Heart right ventricle (tissue), 16 donors: ENCODE measurements at regions not wholly inside any gene's neighbourhood (a gene's known extent, or its start where the extent isn't known, plus 50 kb on each side); places are given as distances from the start of the nearest gene placed in this dataset.

Experiments
- ATAC-seq, 8 donors: fragments of 200-7000 bp; cut with Tn5 transposase; one replicate each; pipeline ENCODE4 v1.9.1; 2020; ENCODE audit warnings: mild to moderate bottlenecking in 8 of 8, moderate library complexity in 8 of 8, moderate number of reproducible peaks in 1 of 8
- DNase-seq, 2 donors: peaks; one replicate each; pipeline ENCODE4 v3.0.0-alpha.2; 2020
- H3K27ac ChIP-seq, 10 donors: fragments of 200-600 bp; sonication (generic) in 2 of 10; one replicate each; pipeline versions ENCODE4 v1.5.0 to v1.8.0; 2020 to 2022; ENCODE audit warnings: mild to moderate bottlenecking in 3 of 10
- H3K27me3 ChIP-seq, 7 donors: fragments of 200-600 bp; one replicate each; pipeline ENCODE4 v1.8.0; 2021 to 2022; ENCODE audit warnings: mild to moderate bottlenecking in 2 of 7
- H3K36me3 ChIP-seq, 9 donors: fragments of 200-600 bp; sonication (generic) in 1 of 9; one replicate each; pipeline versions ENCODE4 v1.5.0 to v1.8.0; 2020 to 2022; ENCODE audit warnings: mild to moderate bottlenecking in 2 of 9
- H3K4me1 ChIP-seq, 9 donors: fragments of 200-600 bp; sonication (generic) in 1 of 9; one replicate each; pipeline versions ENCODE4 v1.5.0 to v1.8.0; 2020 to 2022; ENCODE audit warnings: mild to moderate bottlenecking in 4 of 9
- H3K4me3 ChIP-seq, 10 donors: fragments of 200-600 bp; sonication (generic) in 2 of 10; one replicate each; pipeline versions ENCODE4 v1.5.0 to v1.8.0; 2020 to 2022; ENCODE audit warnings: mild to moderate bottlenecking in 7 of 10, moderate library complexity in 2 of 10
- H3K9me3 ChIP-seq, 11 donors: fragments of 200-600 bp in 10 of 11; sonication (generic) in 2 of 11; one replicate each; pipeline versions ENCODE4 v1.5.0 to v1.8.0; 2013 to 2022; ENCODE audit warnings: mild to moderate bottlenecking in 2 of 11, control low read depth in 1 of 11, moderate library complexity in 1 of 11
- WGBS, 2 donors: extraction: QIAGEN DNeasy Blood & Tissue Kit; methylation state at CpG; one replicate each; pipeline ENCODE4 v1.1.7; 2013; ENCODE audit warnings: inconsistent platforms in 1 of 2; 5-methylcytosine and 5-hydroxymethylcytosine counted together
- intact Hi-C, 10 donors: fragments of 100-400 bp; cut with DNase I; formaldehyde crosslinking; loops; one replicate each; pipeline versions ENCODE4 v1.11.1 to v1.14.2; 2022
- TF ChIP-seq, protein P1 (sequence below), 9 donors: fragments of 200-600 bp; sonication (generic) in 2 of 9; IDR thresholded peaks; one replicate each; pipeline versions ENCODE4 v1.5.0 to v1.8.0; 2021 to 2022; ENCODE audit warnings: antibody characterized with exemption in 9 of 9, mild to moderate bottlenecking in 5 of 9, moderate library complexity in 1 of 9
- donor health status: Arrhythmogenic right ventricular cardiomyopathy.
- donor health status: ischemic (EF 13 %, LVEDD 7.1; RV severe dilation, severe dysfunction).
- donor health status: healthy with polysubstance abuse.
- donor health status: DM: no; HTN: yes; CAD: no.
- donor health status: DM: no; HTN: no; CAD: no.
- donor health status: ischemic (EF 25% LVEDD 6.9; RV normal size, moderate dysfunction).
- donor health status: ischemic (EF 25% LVEDD 5.7; RV mildly dilated, moderate dysfunction).
- donor health status: healthy.
- donor health status: DM: yes; HTN: yes; CAD: no.
- donor health status: Ischemic cardiomyopathy.
- donor health status: ischemic (EF 35%, LVEDD 5.7; RV mildly dilated, moderate dysfunction).
- donor health status: nonischemic (EF 11% LVEDD 7.7; RV severe dilation, severe dysfunction).
- donor health status: DM: yes; HTN: yes; CAD: no.
- donor health status: PGD.
- donor health status: ischemic (EF 29% LVEDD 5.4; RV normal size, mild dysfunction).
- donor health status: nonischemic (EF 23%, LVEDD 6.1; RV moderate dilation, normal function).

- ATAC-seq: no peak
These were observed 50.3 kb downstream of the BMAL2 start for GRCh38 chr12:27382924-27383323.

GRCh38 chr12:27383429-27384260 lies 51.0 kb downstream of the BMAL2 start:
- ATAC-seq: peak in 6 of 8 donors; percentile 38 to 76 (median 62)
- H3K27me3 ChIP-seq: no peaks in the 10 kb centered on the region
- H3K4me3 ChIP-seq: no peak overlapping the region
- no peak overlapping the region for H3K27ac ChIP-seq
- H3K4me1 ChIP-seq: no peaks in the 10 kb centered on the region
- peaks cover 0 to 4% (median 0%) of the 10 kb centered on the region in 9 donors for H3K36me3 ChIP-seq
- 68% methylated on average over 12 of the region's 12 CpGs for WGBS, 2 donors
- DNase-seq: peak; percentile 61 to 74
- TF ChIP-seq, protein P1, sequence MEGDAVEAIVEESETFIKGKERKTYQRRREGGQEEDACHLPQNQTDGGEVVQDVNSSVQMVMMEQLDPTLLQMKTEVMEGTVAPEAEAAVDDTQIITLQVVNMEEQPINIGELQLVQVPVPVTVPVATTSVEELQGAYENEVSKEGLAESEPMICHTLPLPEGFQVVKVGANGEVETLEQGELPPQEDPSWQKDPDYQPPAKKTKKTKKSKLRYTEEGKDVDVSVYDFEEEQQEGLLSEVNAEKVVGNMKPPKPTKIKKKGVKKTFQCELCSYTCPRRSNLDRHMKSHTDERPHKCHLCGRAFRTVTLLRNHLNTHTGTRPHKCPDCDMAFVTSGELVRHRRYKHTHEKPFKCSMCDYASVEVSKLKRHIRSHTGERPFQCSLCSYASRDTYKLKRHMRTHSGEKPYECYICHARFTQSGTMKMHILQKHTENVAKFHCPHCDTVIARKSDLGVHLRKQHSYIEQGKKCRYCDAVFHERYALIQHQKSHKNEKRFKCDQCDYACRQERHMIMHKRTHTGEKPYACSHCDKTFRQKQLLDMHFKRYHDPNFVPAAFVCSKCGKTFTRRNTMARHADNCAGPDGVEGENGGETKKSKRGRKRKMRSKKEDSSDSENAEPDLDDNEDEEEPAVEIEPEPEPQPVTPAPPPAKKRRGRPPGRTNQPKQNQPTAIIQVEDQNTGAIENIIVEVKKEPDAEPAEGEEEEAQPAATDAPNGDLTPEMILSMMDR (IDR thresholded peaks at IDR 0.05): peak; percentile 79 to 92 (median 83)
- intact Hi-C loops: no loop called here
- H3K9me3 ChIP-seq: no peaks in the 10 kb centered on the region

More at GRCh38 chr12:27382924-27383323, 50.3 kb downstream of the BMAL2 start:
- intact Hi-C loops: no loop called here
- Histone ChIP-seq H3K27me3 (no peaks in the 10 kb centered on the region), H3K27ac (no peak overlapping the region), H3K4me3 (no peak overlapping the region), H3K9me3 (no peaks in the 10 kb centered on the region), H3K36me3 (peaks cover 0 to 4% (median 0%) of the 10 kb centered on the region in 9 donors), H3K4me1 (no peaks in the 10 kb centered on the region)
- TF ChIP-seq, protein P1 (IDR thresholded peaks at IDR 0.05): no peak
- WGBS, 2 donors: 96 to 99% methylated on average over 3 of the region's 3 CpGs
- no peak for DNase-seq

DNA sequence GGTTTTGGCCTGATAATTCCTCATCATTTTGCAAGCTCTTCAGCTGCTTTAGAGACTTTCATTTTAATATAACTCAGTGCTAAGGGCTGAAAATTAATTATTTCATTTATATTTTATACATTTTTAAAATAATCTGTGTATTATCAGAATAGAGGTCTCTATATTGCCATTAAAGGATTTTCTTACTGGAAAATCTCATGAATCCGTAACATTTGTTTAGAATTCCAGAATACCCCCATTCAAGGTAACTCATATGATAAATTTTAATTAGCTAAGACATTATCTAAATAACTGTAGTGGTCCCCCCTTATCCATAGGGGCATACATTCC lies 51.6 kb downstream of the BMAL2 start:
- no peak overlapping the region for H3K27ac ChIP-seq
- H3K9me3 ChIP-seq: no peaks in the 10 kb centered on the region
- no peaks in the 10 kb centered on the region for H3K27me3 ChIP-seq
- no peak overlapping the region for H3K4me3 ChIP-seq
- WGBS, 2 donors: 92 to 96% methylated on average over 1 of the region's 1 CpG
- ATAC-seq: no peak
- H3K36me3 ChIP-seq: peaks cover 0 to 4% (median 0%) of the 10 kb centered on the region in 9 donors
- no peaks in the 10 kb centered on the region for H3K4me1 ChIP-seq
- no peak for DNase-seq
- TF ChIP-seq, protein P1 (IDR thresholded peaks at IDR 0.05): no peak
- intact Hi-C loops: no loop called here

DNA sequence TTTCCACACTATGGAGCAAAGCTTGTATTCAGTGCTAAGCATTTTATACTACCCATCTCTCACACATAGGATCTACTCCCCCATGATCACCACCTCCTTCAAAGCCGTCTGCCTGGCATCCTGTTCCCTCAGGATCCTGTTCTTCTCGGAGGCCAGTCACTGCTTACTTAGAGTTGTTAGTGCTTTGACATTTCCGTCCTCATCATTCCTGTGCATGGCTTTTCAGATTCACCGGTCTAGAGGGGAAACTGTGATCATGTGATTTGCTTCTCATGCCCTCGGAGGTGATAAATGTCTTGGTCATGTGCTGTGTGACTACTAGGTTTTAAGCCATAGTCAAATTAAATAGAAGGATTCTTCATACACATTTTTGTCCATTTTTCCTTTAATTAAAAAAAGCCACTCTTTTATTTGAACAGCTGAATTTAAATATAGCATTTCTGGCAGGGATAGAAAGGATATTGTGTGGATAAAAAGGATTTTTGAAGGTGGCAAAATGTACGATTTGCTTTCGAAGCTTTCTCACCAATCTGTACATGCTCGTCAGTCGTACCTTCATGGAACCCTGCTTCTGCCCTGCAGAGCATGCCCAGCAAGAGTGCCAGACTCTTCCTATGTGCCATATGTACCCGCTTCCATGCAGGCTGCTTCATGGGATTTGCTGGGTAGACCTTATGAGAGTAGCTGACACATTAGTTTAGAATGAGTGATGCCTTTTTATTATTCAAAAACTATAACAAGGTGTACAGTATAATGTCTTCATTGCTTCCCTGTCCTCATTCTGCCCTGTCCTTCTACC lies 53.3 kb downstream of the BMAL2 start:
- H3K4me1 ChIP-seq: no peaks in the 10 kb centered on the region
- DNase-seq (no peak), ATAC-seq (no peak)
- no peak overlapping the region for H3K4me3 ChIP-seq
- H3K27ac ChIP-seq: no peak overlapping the region
- no peaks in the 10 kb centered on the region for H3K27me3 ChIP-seq
- intact Hi-C loops: no loop called here
- peaks cover 0 to 4% (median 0%) of the 10 kb centered on the region in 9 donors for H3K36me3 ChIP-seq
- no peaks in the 10 kb centered on the region for H3K9me3 ChIP-seq
- TF ChIP-seq, protein P1 (IDR thresholded peaks at IDR 0.05): no peak
- WGBS, 2 donors: 84 to 85% methylated on average over 10 of the region's 10 CpGs
